ENCODE measurements at regions not wholly inside any gene's neighbourhood (a gene's known extent, or its start where the extent isn't known, plus 50 kb on each side); places are given as distances from the start of the nearest gene placed in this dataset.
A peak's percentile ranks its signal among the peaks of the same experiment; 100 is the strongest.

DNA sequence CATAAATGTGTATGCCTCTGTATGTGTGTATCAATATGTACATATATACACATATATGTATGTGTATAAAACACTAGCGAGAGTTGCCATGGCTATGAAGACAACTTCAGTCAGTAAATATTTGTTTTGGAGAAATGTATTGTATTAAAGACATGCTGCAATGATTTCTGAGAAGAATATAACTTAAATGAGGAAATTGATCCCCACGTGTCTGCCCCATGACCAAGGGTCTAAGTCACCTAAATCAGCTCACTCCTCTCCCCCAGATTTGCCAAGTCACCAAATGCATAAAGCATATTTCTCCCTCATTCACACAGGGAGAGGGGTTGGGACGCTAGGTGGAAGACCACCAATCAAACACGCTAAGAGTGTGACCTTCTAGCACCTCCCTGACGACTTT is 58.3 kb upstream of the LYST start:
- no peak overlapping the region for H3K4me3 ChIP-seq (ENCODE audit: insufficient read length, low read depth)
- DNase-seq (ENCODE audit: low read depth, low spot score), result no peak
- TF ChIP-seq ZNF274 (IDR thresholded peaks at IDR 0.05; ENCODE audit: low read depth, low read length), result no peak
- TF ChIP-seq SUZ12 (IDR thresholded peaks at IDR 0.05; ENCODE audit: extremely low read depth, insufficient read depth, insufficient read length), result no peak
- TF ChIP-seq YY1 (IDR thresholded peaks at IDR 0.05; ENCODE audit: insufficient read depth, insufficient read length), result no peak
- no peaks in the 10 kb centered on the region for H3K9me3 ChIP-seq (ENCODE audit: insufficient read depth, low read length)
- peaks cover 2% of the 10 kb centered on the region for H3K4me1 ChIP-seq (ENCODE audit: insufficient read depth, insufficient read length)
- peaks cover 2% of the 10 kb centered on the region for H3K27me3 ChIP-seq (ENCODE audit: insufficient read depth, insufficient read length)
- no peak overlapping the region for H3K9ac ChIP-seq (ENCODE audit: insufficient read length, low read depth)
- no peaks in the 10 kb centered on the region for H3K36me3 ChIP-seq (ENCODE audit: insufficient read depth, insufficient read length, low read length)

DNA sequence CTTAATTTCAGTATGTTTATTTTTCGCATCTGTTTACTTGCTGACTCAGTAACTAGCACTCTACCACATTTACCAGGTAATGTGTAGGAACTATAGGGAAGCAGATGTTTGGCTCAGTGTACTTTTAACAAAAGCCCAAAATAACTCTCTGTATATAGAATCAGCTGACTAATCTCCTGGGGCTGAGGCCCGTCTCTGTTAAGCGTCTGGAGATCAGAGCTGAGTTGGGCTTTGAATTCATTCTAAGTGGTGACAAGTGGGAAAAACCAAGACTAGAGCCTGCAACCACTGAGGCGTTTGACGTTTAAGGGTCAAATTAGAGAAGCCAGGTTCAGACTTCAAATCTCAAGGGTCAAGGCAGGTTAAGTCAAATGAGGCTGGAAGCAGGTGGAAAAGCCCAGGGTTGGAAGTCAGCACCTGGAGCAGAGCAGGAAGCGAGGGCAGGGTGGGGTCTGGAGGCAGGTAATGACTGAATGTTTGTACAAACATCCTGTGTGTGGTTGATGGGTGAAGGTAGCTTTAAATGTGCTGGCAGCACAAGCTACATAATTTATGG is 56.8 kb upstream of the LYST start:
- DNase-seq (ENCODE audit: low read depth, low spot score), result no peak
- Histone ChIP-seq H3K9me3 (ENCODE audit: insufficient read depth, low read length) (no peaks in the 10 kb centered on the region), H3K36me3 (ENCODE audit: insufficient read depth, insufficient read length, low read length) (no peaks in the 10 kb centered on the region), H3K27me3 (ENCODE audit: insufficient read depth, insufficient read length) (peaks cover 2% of the 10 kb centered on the region), H3K4me1 (ENCODE audit: insufficient read depth, insufficient read length) (peaks cover 4% of the 10 kb centered on the region), H3K4me3 (ENCODE audit: insufficient read length, low read depth) (no peak overlapping the region), H3K9ac (ENCODE audit: insufficient read length, low read depth) (no peak overlapping the region)
- TF ChIP-seq YY1 (IDR thresholded peaks at IDR 0.05; ENCODE audit: insufficient read depth, insufficient read length) (no peak), SUZ12 (IDR thresholded peaks at IDR 0.05; ENCODE audit: extremely low read depth, insufficient read depth, insufficient read length) (no peak), ZNF274 (IDR thresholded peaks at IDR 0.05; ENCODE audit: low read depth, low read length) (no peak)

- Histone ChIP-seq H3K27me3 (ENCODE audit: insufficient read depth, insufficient read length) (peaks cover 2% of the 10 kb centered on the region), H3K9ac (ENCODE audit: insufficient read length, low read depth) (no peak overlapping the region), H3K4me1 (ENCODE audit: insufficient read depth, insufficient read length) (peaks cover 4% of the 10 kb centered on the region), H3K36me3 (ENCODE audit: insufficient read depth, insufficient read length, low read length) (no peaks in the 10 kb centered on the region), H3K4me3 (ENCODE audit: insufficient read length, low read depth) (no peak overlapping the region), H3K9me3 (ENCODE audit: insufficient read depth, low read length) (no peaks in the 10 kb centered on the region)
- no peak for DNase-seq (ENCODE audit: low read depth, low spot score)
- no peak for TF ChIP-seq YY1 (IDR thresholded peaks at IDR 0.05; ENCODE audit: insufficient read depth, insufficient read length)
- TF ChIP-seq SUZ12 (IDR thresholded peaks at IDR 0.05; ENCODE audit: extremely low read depth, insufficient read depth, insufficient read length), result no peak
- no peak for TF ChIP-seq ZNF274 (IDR thresholded peaks at IDR 0.05; ENCODE audit: low read depth, low read length)
Observed at GRCh38 chr1:235920596-235921375, 54.1 kb upstream of the LYST start.

GRCh38 chr1:235919833-235920441 is 53.2 kb upstream of the LYST start:
- Histone ChIP-seq H3K4me3 (ENCODE audit: insufficient read length, low read depth) (no peak overlapping the region), H3K9me3 (ENCODE audit: insufficient read depth, low read length) (no peaks in the 10 kb centered on the region), H3K4me1 (ENCODE audit: insufficient read depth, insufficient read length) (peaks cover 4% of the 10 kb centered on the region), H3K36me3 (ENCODE audit: insufficient read depth, insufficient read length, low read length) (no peaks in the 10 kb centered on the region), H3K27me3 (ENCODE audit: insufficient read depth, insufficient read length) (peaks cover 2% of the 10 kb centered on the region), H3K9ac (ENCODE audit: insufficient read length, low read depth) (no peak overlapping the region)
- DNase-seq (ENCODE audit: low read depth, low spot score), result peak; percentile 86
- TF ChIP-seq SUZ12 (IDR thresholded peaks at IDR 0.05; ENCODE audit: extremely low read depth, insufficient read depth, insufficient read length) (no peak), YY1 (IDR thresholded peaks at IDR 0.05; ENCODE audit: insufficient read depth, insufficient read length) (no peak), ZNF274 (IDR thresholded peaks at IDR 0.05; ENCODE audit: low read depth, low read length) (no peak)

- no peak overlapping the region for H3K4me3 ChIP-seq (ENCODE audit: insufficient read length, low read depth)
- no peak for TF ChIP-seq YY1 (IDR thresholded peaks at IDR 0.05; ENCODE audit: insufficient read depth, insufficient read length)
- TF ChIP-seq SUZ12 (IDR thresholded peaks at IDR 0.05; ENCODE audit: extremely low read depth, insufficient read depth, insufficient read length), result no peak
- no peak for TF ChIP-seq ZNF274 (IDR thresholded peaks at IDR 0.05; ENCODE audit: low read depth, low read length)
- DNase-seq (ENCODE audit: low read depth, low spot score), result no peak
- peaks cover 4% of the 10 kb centered on the region for H3K4me1 ChIP-seq (ENCODE audit: insufficient read depth, insufficient read length)
- H3K27me3 ChIP-seq (ENCODE audit: insufficient read depth, insufficient read length), result peaks cover 2% of the 10 kb centered on the region
- H3K9me3 ChIP-seq (ENCODE audit: insufficient read depth, low read length), result no peaks in the 10 kb centered on the region
- H3K9ac ChIP-seq (ENCODE audit: insufficient read length, low read depth), result no peak overlapping the region
- no peaks in the 10 kb centered on the region for H3K36me3 ChIP-seq (ENCODE audit: insufficient read depth, insufficient read length, low read length)
Observed at GRCh38 chr1:235919127-235919832, 52.6 kb upstream of the LYST start.

DNA sequence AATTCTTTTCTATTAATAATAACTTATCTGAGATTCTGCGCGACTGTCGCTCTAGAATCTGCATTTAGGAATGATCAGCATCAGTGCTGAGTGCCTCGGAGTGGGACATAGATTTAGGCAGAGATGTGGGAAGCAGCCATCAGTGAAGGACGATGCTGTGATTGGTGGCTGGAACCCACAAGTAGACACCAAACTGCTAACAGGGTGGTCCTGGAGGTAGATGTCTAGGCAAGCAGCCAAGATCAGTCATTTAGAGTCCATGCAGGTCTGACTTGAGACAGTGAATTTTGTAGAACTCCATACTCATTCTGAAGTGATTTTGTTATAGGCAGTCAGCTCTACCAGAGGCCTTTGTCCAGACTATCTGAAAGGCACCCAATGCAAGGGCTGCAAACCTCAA is 51.8 kb upstream of the LYST start:
- DNase-seq (ENCODE audit: low read depth, low spot score), result no peak
- H3K9me3 ChIP-seq (ENCODE audit: insufficient read depth, low read length), result no peaks in the 10 kb centered on the region
- peaks cover 4% of the 10 kb centered on the region for H3K4me1 ChIP-seq (ENCODE audit: insufficient read depth, insufficient read length)
- H3K36me3 ChIP-seq (ENCODE audit: insufficient read depth, insufficient read length, low read length), result no peaks in the 10 kb centered on the region
- H3K4me3 ChIP-seq (ENCODE audit: insufficient read length, low read depth), result no peak overlapping the region
- H3K27me3 ChIP-seq (ENCODE audit: insufficient read depth, insufficient read length), result peaks cover 2% of the 10 kb centered on the region
- H3K9ac ChIP-seq (ENCODE audit: insufficient read length, low read depth), result no peak overlapping the region
- no peak for TF ChIP-seq SUZ12 (IDR thresholded peaks at IDR 0.05; ENCODE audit: extremely low read depth, insufficient read depth, insufficient read length)
- TF ChIP-seq ZNF274 (IDR thresholded peaks at IDR 0.05; ENCODE audit: low read depth, low read length), result no peak
- no peak for TF ChIP-seq YY1 (IDR thresholded peaks at IDR 0.05; ENCODE audit: insufficient read depth, insufficient read length)

- Histone ChIP-seq H3K4me3 (ENCODE audit: insufficient read length, low read depth) (no peak overlapping the region), H3K9me3 (ENCODE audit: insufficient read depth, low read length) (no peaks in the 10 kb centered on the region), H3K36me3 (ENCODE audit: insufficient read depth, insufficient read length, low read length) (no peaks in the 10 kb centered on the region), H3K27me3 (ENCODE audit: insufficient read depth, insufficient read length) (peaks cover 2% of the 10 kb centered on the region), H3K9ac (ENCODE audit: insufficient read length, low read depth) (no peak overlapping the region), H3K4me1 (ENCODE audit: insufficient read depth, insufficient read length) (peaks cover 4% of the 10 kb centered on the region)
- TF ChIP-seq YY1 (IDR thresholded peaks at IDR 0.05; ENCODE audit: insufficient read depth, insufficient read length) (no peak), SUZ12 (IDR thresholded peaks at IDR 0.05; ENCODE audit: extremely low read depth, insufficient read depth, insufficient read length) (no peak), ZNF274 (IDR thresholded peaks at IDR 0.05; ENCODE audit: low read depth, low read length) (no peak)
- DNase-seq (ENCODE audit: low read depth, low spot score), result no peak
Observed at GRCh38 chr1:235918032-235918431, 51.3 kb upstream of the LYST start.

Data from NT2/D1 (cell line).